CD4-positive, alpha-beta T cell treated with Interferon alpha-2 for 1 hour (primary cell): ENCODE measurements at regions not wholly inside any gene's neighbourhood (a gene's known extent, or its start where the extent isn't known, plus 50 kb on each side); places are given as distances from the start of the nearest gene placed in this dataset.

Experiments used
- DNase-seq, 2 donors: peaks; one replicate each; pipeline ENCODE4 v3.0.0-alpha.2; 2020 to 2022

DNA sequence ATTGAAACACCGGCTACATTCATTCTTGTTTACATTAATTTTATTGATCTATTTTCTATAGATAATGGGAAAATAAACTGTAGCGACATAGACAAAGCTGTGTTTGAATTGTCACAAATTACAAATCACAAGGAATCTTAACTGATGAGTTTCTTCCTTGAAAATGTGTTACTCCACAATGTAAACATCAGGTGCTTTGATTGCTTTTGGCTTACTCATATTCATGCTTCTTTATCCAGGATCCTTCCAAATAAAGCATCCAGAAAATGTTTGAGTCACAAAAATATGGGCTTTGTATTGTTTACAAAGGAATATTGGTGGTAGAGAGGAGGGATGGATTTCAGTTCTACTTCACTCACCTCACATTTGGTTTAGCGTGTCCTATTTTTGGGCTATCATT, 64.0 kb downstream of the BMP2 start:
- DNase-seq = no peak

DNA sequence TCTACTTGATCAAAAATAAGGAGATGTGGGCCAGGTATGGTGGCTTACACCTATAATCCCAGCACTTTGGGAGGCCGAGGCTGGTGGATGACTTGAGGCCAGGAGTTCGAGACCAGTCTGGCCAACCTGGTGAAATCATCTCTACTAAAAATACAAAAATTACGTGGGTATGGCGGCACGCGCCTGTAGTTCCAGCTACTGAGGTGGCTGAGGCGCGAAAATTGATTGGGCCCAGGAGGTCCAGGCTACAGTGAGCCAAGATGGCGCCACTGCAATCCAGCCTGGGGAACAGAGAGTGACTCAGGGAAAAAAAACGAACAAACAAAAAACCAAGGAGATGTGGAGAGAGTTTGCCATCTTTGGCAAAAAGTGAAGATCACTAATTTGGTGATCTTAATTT, 65.3 kb downstream of the BMP2 start:
- no peak for DNase-seq

GRCh38 chr20:6835609-6836008, 68.1 kb downstream of the BMP2 start:
- DNase-seq = no peak

DNA sequence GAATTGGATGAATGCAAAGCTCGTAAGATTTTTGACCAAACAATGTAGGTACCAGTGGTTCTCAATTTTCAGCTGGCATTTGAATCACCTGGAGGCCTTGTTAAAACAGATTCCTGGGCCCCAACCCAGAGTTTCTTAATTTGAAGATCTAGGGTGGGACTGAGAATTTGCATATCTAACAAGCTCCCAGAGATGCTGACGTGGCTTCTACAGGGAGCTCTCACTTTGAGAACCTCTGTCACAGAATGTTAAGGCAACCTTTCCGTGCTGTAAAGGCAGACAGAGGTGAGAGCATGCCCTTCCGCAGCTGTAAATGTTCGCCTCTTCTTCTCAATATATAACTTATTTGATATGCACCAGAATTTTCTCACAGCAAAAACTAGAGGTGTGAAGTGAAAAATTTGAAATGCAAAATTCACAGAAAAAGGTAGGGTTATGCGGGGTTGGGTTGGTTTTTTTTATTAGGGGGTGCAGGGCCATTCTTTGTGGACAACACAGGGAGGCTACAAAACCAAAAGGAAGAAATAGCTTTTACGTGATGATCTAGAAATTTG, 69.4 kb downstream of the BMP2 start:
- DNase-seq = no peak

- no peak for DNase-seq
These were observed 70.2 kb downstream of the BMP2 start for GRCh38 chr20:6837730-6838129.

DNA sequence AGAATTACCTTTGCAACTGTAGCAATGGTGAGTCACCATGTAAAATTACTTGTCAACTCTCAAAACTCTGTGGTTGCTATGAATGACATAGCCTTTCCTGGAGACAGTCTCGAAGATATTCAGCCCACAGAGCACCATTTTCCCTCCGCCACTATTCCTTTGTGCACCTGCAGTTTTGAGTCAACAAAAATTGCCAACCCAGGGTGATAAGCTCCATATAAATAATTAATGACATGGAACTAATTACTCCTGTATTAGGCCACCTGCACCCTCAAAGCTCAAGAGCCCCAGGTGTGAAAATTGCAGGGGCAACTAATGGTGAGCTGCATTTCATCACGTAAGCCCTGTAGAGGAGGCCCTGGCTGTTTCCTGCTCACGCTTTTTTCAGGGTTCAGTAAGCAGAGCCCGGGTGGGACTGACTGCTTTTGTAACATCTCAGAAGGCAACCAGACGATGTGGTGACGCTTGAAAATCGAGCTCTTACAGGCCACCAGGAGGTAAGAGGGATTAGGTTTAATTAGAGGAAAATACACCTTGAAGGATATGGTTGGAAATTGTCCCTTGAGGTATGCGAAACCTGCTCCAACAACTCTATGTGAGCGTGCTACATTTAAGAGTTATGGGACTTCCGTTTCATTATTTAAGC, 70.8 kb downstream of the BMP2 start:
- no peak for DNase-seq

DNA sequence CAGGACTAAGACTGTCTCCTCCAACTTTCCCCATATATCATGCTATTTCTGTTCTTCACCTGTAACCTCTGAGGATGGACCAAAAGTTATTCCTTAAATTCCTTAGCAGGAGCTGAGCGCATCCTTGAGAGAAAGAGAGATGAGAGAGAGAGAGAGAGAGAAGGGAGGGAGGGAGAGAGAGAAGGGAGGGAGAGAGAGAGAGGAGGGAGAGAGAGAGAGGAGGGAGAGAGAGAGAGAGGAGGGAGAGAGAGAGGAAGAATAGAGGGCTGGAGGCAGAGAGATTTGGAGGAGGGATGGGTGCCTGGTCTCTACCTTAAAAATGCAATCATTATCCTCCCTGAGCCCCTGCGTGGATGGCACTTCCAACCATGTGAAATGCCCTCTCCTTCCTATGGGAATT, 73.6 kb downstream of the BMP2 start:
- no peak for DNase-seq

DNA sequence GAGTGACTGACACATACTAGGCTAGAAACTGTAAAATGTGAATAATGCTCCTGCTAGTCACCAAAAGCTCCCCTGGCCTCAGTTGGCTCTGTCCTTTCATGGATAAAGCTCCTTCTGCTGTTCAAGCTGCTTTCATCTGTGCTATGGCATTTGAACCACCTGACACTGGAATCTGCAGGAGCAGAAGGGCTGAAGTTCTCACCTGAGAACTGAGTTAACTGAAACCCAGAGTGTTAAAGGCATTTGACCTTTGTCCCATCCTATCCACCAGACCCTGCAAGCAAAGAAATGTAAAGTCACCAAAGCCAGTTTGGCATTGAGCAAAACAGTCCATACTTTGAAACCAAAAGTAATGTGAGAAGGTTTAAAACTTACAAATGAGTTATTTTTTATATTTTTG, 77.7 kb downstream of the BMP2 start:
- DNase-seq = no peak

- no peak for DNase-seq
These were observed 80.6 kb downstream of the BMP2 start for GRCh38 chr20:6848041-6848440.

DNA sequence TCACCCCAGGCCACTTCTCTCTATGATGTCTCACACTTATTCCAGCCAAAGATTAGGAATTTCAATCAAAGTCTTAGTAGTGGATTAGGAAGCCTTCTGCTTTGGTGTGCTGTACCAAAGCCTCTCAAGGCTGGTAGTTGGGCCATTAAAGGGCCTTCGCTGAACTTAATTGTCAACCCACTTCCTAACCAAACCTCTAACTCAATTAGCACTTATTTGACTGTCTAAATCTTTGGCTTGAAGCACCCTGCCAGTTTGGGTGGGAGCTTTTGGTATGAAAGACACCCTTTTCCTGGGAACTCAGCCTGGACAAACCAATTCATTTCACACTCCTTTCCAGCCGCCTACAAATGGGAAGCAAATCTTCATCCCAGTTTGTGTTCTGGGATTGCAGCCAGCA, 81.5 kb downstream of the BMP2 start:
- no peak for DNase-seq

GRCh38 chr20:6851136-6851535, 83.7 kb downstream of the BMP2 start:
- DNase-seq = no peak

GRCh38 chr20:6852478-6852877, 85.0 kb downstream of the BMP2 start:
- DNase-seq = no peak

GRCh38 chr20:6855104-6855503, 87.6 kb downstream of the BMP2 start:
- no peak for DNase-seq

GRCh38 chr20:6855796-6856195, 88.3 kb downstream of the BMP2 start:
- no peak for DNase-seq

DNA sequence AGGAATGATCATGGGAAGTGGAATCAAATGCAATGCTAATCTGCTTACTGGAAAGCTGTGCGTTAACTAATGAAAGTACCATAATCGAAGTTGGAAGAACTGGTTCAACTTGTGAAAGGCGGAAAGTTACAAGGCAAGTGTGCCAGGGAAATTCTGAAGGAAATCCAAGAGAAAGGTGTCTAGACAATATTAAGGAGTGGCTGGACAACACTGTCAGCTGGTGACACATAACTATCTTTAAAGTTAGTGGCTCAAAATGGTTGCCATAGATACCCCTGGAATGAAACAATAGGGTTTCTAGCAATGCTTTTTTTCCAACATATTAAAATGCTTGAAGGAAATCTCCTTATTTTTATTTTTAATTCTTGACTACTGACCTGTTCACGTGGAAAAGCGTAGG, 90.4 kb downstream of the BMP2 start:
- no peak for DNase-seq

DNA sequence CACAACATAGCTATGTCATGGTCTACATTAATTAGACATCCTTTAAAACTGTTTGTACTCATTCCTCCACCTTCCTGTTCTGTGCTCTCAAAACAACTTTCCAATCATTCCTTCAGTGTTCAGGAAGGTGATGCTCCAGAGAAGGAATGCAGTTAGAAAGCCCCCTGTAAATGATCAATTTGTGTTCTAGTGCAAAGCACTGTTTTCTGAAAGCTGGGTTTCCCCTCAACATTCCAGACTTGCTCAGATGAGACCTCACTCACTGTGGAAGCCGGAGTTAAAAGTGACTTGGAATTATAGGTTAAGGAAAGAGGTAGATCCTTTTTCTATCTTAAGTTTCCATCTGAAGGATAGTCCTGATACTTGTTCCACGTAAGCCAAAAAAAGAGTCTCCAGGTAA, 95.9 kb downstream of the BMP2 start:
- no peak for DNase-seq

DNA sequence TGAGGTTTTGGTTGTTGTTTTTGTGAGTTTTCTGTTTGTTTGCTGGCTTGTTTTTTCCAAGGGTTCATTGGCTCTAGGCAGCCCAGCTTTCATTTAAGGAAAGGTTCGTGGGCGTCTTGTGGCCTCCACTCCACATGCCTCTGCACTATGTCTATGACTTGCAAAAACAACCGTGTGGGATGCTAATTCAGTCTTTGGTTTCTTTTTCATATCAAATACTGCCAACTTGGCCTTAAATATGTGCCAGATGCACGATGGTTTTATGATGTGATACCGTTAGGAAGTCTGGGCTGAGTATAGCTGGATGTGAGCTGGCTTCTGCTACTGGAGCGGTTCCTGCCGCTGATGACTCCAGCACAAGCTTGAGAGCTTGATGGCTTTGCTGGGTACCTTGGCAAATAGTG, 96.3 kb downstream of the BMP2 start:
- no peak for DNase-seq

- no peak for DNase-seq
These were observed 97.3 kb downstream of the BMP2 start for GRCh38 chr20:6864740-6865139.

DNA sequence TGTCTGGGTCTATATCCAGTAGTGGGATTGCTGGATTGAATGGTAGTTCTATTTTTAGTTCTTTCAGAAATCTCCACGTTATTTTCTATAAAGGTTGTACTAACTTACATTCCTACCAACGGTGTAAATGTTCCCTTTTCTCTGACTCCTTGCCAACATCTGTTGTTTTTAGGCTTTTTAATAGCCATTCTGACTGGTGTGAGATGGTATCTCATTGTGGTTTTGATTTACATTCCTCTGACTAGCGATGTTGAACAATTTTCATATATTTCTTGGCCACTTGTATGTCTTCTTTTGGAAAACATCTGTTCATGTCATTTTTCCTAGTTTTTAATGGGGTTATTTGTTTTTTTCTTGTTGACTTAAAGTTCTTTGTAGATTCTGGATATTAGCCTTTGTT, 99.3 kb downstream of the BMP2 start:
- no peak for DNase-seq

GRCh38 chr20:6868861-6869260, 101.4 kb downstream of the BMP2 start:
- DNase-seq = no peak

DNA sequence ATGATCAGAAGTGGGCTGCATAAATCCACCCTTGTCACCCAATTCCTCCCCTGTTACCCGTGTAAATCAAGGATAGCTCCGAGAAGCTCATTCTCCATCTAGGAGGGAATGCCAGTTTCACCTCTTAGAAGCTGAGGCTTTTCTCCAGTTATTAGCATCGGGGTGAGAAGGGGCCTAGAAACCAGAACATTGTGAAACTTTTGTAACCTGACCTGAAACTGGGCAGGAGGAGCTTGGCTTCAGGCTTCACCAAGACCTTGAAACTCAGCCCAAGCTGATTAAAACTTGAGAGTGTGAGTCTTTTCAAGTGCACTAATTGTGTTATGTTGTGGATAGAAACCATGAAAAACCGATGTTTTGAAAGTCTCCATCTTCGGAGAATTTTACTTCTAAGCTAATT, 103.1 kb downstream of the BMP2 start:
- no peak for DNase-seq

- no peak for DNase-seq
These were observed 110.1 kb downstream of the BMP2 start for GRCh38 chr20:6877633-6878032.

GRCh38 chr20:6882561-6883291, 115.2 kb downstream of the BMP2 start:
- no peak for DNase-seq

GRCh38 chr20:6884114-6884513, 116.6 kb downstream of the BMP2 start:
- DNase-seq = no peak
